OCI-LY3 (cell line): ENCODE measurements at regions not wholly inside any gene's neighbourhood (a gene's known extent, or its start where the extent isn't known, plus 50 kb on each side); places are given as distances from the start of the nearest gene placed in this dataset.

ENCODE experiments used
- EZH2phosphoT487 ChIP-seq: fragments of 200-600 bp; shearing (Covaris generic); IDR thresholded peaks from 2 replicates; pipeline ENCODE4 v1.6.1; 2018; ENCODE audit warnings: antibody characterized with exemption, mixed run types, low read depth
- TF ChIP-seq, protein P1 (sequence below): fragments of 200-600, 300-600 bp; sonication (generic); IDR thresholded peaks from 2 replicates; pipeline ENCODE4 v1.5.1; 2014; ENCODE audit warnings: antibody characterized with exemption, low read length, low read depth

DNA sequence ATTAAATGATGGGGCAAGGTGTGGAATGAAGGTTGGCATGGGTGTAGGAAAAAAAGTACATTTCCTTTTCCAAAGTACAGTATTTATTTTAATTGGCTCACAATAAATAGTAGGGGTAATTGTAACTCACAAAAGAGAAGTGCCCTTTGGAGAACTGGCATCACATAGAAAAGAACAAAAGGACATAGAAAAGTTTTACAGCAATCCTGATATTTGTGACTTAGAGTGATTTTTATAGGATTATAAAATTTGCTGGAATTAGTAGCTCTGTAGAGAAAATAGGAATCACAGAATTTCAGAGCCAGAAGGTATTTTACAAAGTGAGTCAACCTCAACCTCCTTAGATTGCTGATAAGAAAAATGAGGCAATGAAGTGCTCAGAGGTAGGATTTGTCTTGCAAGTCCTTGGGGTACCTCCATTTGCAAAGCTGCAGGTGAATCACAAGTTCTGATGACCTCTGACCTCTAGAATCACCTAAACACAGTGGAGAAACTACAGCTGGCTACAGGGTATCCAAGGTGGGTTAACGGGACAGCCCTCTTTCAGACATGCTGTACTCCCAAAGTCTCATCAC is 133.6 kb downstream of the SOCS6 start:
- TF ChIP-seq, protein P1, sequence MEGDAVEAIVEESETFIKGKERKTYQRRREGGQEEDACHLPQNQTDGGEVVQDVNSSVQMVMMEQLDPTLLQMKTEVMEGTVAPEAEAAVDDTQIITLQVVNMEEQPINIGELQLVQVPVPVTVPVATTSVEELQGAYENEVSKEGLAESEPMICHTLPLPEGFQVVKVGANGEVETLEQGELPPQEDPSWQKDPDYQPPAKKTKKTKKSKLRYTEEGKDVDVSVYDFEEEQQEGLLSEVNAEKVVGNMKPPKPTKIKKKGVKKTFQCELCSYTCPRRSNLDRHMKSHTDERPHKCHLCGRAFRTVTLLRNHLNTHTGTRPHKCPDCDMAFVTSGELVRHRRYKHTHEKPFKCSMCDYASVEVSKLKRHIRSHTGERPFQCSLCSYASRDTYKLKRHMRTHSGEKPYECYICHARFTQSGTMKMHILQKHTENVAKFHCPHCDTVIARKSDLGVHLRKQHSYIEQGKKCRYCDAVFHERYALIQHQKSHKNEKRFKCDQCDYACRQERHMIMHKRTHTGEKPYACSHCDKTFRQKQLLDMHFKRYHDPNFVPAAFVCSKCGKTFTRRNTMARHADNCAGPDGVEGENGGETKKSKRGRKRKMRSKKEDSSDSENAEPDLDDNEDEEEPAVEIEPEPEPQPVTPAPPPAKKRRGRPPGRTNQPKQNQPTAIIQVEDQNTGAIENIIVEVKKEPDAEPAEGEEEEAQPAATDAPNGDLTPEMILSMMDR = no peak
- TF ChIP-seq EZH2phosphoT487 = no peak
